MM.1S (cell line): ENCODE measurements at regions not wholly inside any gene's neighbourhood (a gene's known extent, or its start where the extent isn't known, plus 50 kb on each side); places are given as distances from the start of the nearest gene placed in this dataset.

Experiments
- DNase-seq: peaks from one replicate; pipeline ENCODE4 v3.0.0-alpha.2; 2015
- H2AFZ ChIP-seq: fragments of 300-600 bp; sonication (generic); 2 replicates; pipeline ENCODE4 v1.6.0; 2016; ENCODE audit warnings: antibody characterized with exemption, low read length
- H3F3A ChIP-seq: fragments of 300-600 bp; sonication (generic); 2 replicates; pipeline ENCODE4 v1.6.1; 2016; ENCODE audit warnings: mild to moderate bottlenecking, antibody characterized with exemption, low read length, moderate library complexity, mixed read lengths; ENCODE audit not compliant: insufficient read depth
- H3K27ac ChIP-seq: fragments of 300-600 bp; sonication (generic); 2 replicates; pipeline ENCODE4 v1.5.1; 2016; ENCODE audit warnings: mild to moderate bottlenecking, low read length
- H3K27me3 ChIP-seq: fragments of 300-600 bp; sonication (generic); replicated peaks from 2 replicates; pipeline ENCODE4 v1.6.0; 2016; ENCODE audit warnings: low read length; ENCODE audit not compliant: insufficient read depth
- H3K36me3 ChIP-seq: fragments of 300-600 bp; sonication (generic); replicated peaks from 2 replicates; pipeline ENCODE4 v1.6.1; 2016; ENCODE audit warnings: mild to moderate bottlenecking, low read length, mixed read lengths; ENCODE audit not compliant: insufficient read depth
- H3K4me1 ChIP-seq: fragments of 300-600 bp; sonication (generic); 2 replicates; pipeline ENCODE4 v1.6.1; 2016; ENCODE audit warnings: low read length, mixed read lengths
- H3K4me2 ChIP-seq: fragments of 300-600 bp; sonication (generic); 2 replicates; pipeline ENCODE4 v1.6.0; 2016; ENCODE audit warnings: low read depth, low read length
- H3K4me3 ChIP-seq: fragments of 300-600 bp; sonication (generic); 2 replicates; pipeline ENCODE4 v1.5.1; 2016; ENCODE audit warnings: low read length, mixed read lengths
- H3K79me2 ChIP-seq: fragments of 300-600 bp; sonication (generic); 2 replicates; pipeline ENCODE4 v1.6.1; 2016; ENCODE audit warnings: mixed run types, low read length, mixed read lengths
- H3K9ac ChIP-seq: fragments of 300-600 bp; sonication (generic); 2 replicates; pipeline ENCODE4 v1.6.1; 2016; ENCODE audit warnings: low read length, mixed read lengths
- H3K9me2 ChIP-seq: fragments of 300-600 bp; sonication (generic); replicated peaks from 2 replicates; pipeline ENCODE4 v1.6.1; 2016; ENCODE audit warnings: mild to moderate bottlenecking, low read length, mixed read lengths; ENCODE audit not compliant: insufficient read depth
- H3K9me3 ChIP-seq: fragments of 300-600 bp; sonication (generic); replicated peaks from 2 replicates; pipeline ENCODE4 v1.6.1; 2016; ENCODE audit warnings: mild to moderate bottlenecking, low read length, mixed read lengths; ENCODE audit not compliant: insufficient read depth
- H4K20me1 ChIP-seq: fragments of 300-600 bp; sonication (generic); 2 replicates; pipeline ENCODE4 v1.6.1; 2016; ENCODE audit warnings: mild to moderate bottlenecking, low read length, moderate library complexity, mixed read lengths; ENCODE audit not compliant: insufficient read depth
- EZH2 ChIP-seq: fragments of 300-600 bp; sonication (generic); optimal IDR thresholded peaks from 2 replicates; pipeline ENCODE3; 2017; ENCODE audit warnings: low read depth, mild to moderate bottlenecking, antibody characterized with exemption, low read length, mixed read lengths
- EZH2phosphoT487 ChIP-seq: fragments of 300-600 bp; sonication (generic); IDR thresholded peaks from 2 replicates; pipeline ENCODE4 v1.6.1; 2018; ENCODE audit warnings: antibody characterized with exemption, low read length
- TF ChIP-seq, protein P1 (sequence below): fragments of 300-600 bp; sonication (generic); IDR thresholded peaks from 2 replicates; pipeline ENCODE4 v1.5.1; 2016; ENCODE audit warnings: antibody characterized with exemption, low read length, mixed read lengths

DNA sequence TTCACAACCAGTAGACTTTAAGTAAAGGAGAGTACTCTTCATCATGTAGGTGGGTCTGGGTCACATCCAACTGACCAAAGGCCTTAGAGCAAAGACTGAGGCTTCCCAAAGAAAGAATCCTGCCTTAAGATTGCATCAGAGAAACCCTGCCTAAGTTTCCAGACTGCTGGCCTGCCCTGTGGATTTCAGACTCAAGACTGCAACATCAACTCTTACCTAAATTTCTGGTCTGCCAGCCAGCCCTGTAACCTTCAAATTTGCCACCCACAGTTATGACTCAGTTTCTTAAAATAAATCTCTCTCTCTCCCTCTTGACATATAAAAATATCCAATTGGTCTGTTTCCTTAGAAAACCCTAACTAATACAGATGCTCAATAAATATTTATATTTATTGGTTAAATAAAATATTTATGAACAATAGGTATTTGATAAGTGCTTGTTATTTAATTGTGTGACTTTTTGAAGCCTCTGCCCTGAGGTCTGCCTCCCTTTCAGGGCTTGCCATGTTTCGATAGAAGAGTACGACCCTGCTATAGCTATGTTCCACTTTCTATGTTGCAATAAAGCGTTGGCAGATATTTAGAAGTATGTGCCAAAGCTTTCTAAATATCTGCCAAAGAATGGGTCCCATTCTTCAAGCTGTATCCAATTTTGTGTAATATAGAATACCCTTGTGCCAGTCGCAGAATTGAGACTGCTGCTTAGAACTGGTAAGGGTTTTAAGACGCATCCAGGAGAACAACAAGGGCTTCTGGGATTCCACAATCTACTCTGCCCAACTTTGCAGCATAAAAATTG lies 65.7 kb downstream of the TMEM30B start:
- Histone ChIP-seq H3K4me3 (no peak overlapping the region), H3K9ac (no peak overlapping the region), H3K79me2 (no peaks in the 10 kb centered on the region), H2AFZ (no peak overlapping the region), H3K27ac (no peak overlapping the region), H3F3A (no peaks in the 10 kb centered on the region), H4K20me1 (no peaks in the 10 kb centered on the region), H3K9me2 (no peaks in the 10 kb centered on the region), H3K4me2 (no peak overlapping the region), H3K9me3 (no peaks in the 10 kb centered on the region), H3K27me3 (no peaks in the 10 kb centered on the region), H3K36me3 (no peaks in the 10 kb centered on the region), H3K4me1 (no peaks in the 10 kb centered on the region)
- DNase-seq: no peak
- TF ChIP-seq, protein P1, sequence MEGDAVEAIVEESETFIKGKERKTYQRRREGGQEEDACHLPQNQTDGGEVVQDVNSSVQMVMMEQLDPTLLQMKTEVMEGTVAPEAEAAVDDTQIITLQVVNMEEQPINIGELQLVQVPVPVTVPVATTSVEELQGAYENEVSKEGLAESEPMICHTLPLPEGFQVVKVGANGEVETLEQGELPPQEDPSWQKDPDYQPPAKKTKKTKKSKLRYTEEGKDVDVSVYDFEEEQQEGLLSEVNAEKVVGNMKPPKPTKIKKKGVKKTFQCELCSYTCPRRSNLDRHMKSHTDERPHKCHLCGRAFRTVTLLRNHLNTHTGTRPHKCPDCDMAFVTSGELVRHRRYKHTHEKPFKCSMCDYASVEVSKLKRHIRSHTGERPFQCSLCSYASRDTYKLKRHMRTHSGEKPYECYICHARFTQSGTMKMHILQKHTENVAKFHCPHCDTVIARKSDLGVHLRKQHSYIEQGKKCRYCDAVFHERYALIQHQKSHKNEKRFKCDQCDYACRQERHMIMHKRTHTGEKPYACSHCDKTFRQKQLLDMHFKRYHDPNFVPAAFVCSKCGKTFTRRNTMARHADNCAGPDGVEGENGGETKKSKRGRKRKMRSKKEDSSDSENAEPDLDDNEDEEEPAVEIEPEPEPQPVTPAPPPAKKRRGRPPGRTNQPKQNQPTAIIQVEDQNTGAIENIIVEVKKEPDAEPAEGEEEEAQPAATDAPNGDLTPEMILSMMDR: no peak
- TF ChIP-seq EZH2phosphoT487: no peak
- no peak for TF ChIP-seq EZH2

DNA sequence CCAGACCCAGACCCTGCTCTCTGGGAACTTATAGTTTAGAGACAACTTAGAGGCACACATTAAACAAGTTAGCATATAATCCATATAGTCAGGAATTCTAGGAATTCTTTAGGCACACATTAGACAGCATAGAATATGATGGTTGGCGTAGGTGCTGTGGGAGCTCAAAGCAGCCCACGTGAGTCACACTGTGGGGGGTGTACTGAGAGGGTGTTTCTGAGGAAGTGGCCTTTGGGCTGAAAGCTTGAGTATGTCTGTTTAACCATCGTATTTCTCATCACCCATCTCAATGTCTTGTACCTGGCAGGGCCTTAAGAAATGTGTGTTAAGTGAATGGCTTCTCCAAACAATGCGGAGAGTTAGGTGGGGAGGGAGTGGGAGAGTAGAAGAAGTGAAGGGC lies 67.2 kb downstream of the TMEM30B start:
- Histone ChIP-seq H2AFZ (no peak overlapping the region), H3K9ac (no peak overlapping the region), H3K79me2 (no peaks in the 10 kb centered on the region), H3K4me2 (no peak overlapping the region), H3K9me3 (no peaks in the 10 kb centered on the region), H3K4me3 (no peak overlapping the region), H4K20me1 (no peaks in the 10 kb centered on the region), H3F3A (no peaks in the 10 kb centered on the region), H3K27me3 (no peaks in the 10 kb centered on the region), H3K36me3 (no peaks in the 10 kb centered on the region), H3K4me1 (no peaks in the 10 kb centered on the region), H3K9me2 (no peaks in the 10 kb centered on the region), H3K27ac (no peak overlapping the region)
- TF ChIP-seq, protein P1: no peak
- TF ChIP-seq EZH2phosphoT487: no peak
- TF ChIP-seq EZH2: no peak
- no peak for DNase-seq

DNA sequence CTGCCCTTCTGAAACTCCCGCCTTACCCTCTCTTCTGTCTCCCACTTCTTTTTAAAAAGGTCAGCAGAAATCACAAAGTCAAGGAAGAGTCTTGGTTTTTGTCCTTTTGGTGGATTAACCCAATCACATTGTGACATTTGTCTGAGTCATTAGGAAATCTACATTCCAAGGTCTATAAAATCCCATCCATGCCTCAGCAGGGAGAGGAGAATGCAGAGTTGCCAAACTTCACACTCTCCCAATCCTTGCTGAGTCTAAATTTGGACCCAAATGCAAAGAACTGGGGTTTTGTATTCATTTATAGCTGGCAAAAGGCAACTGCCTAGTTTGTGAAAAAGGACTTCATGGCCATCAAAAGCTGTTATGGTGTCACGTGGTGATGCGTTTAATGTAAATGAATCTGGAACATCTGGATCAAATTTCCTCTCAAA lies 67.9 kb downstream of the TMEM30B start:
- no peaks in the 10 kb centered on the region for H3K9me3 ChIP-seq
- H3K4me1 ChIP-seq: no peaks in the 10 kb centered on the region
- H3K9ac ChIP-seq: no peak overlapping the region
- H3K4me2 ChIP-seq: no peak overlapping the region
- no peaks in the 10 kb centered on the region for H3K36me3 ChIP-seq
- no peak for DNase-seq
- TF ChIP-seq EZH2phosphoT487: no peak
- no peak for TF ChIP-seq EZH2
- TF ChIP-seq, protein P1: no peak
- no peak overlapping the region for H3K27ac ChIP-seq
- H4K20me1 ChIP-seq: no peaks in the 10 kb centered on the region
- H3K9me2 ChIP-seq: no peaks in the 10 kb centered on the region
- H3K79me2 ChIP-seq: no peaks in the 10 kb centered on the region
- H2AFZ ChIP-seq: no peak overlapping the region
- H3K27me3 ChIP-seq: no peaks in the 10 kb centered on the region
- no peak overlapping the region for H3K4me3 ChIP-seq
- H3F3A ChIP-seq: no peaks in the 10 kb centered on the region
